GM21367 (cell line): ENCODE measurements at regions not wholly inside any gene's neighbourhood (a gene's known extent, or its start where the extent isn't known, plus 50 kb on each side); places are given as distances from the start of the nearest gene placed in this dataset.

Experiments used
- ATAC-seq: cut with Tn5 transposase; IDR thresholded peaks from one replicate; pipeline ENCODE4 v1.9.1; 2021; ENCODE audit not compliant: unreplicated experiment

GRCh38 chrX:11949291-11949690, 189.0 kb upstream of the FRMPD4 start:
- no peak for ATAC-seq

GRCh38 chrX:11952176-11952720, 186.0 kb upstream of the FRMPD4 start:
- no peak for ATAC-seq

- ATAC-seq: no peak
These were observed 184.7 kb upstream of the FRMPD4 start for GRCh38 chrX:11953615-11954014.

GRCh38 chrX:11954176-11954575, 184.1 kb upstream of the FRMPD4 start:
- ATAC-seq: no peak

- ATAC-seq: no peak
These were observed 178.2 kb upstream of the FRMPD4 start for GRCh38 chrX:11960031-11960430.

GRCh38 chrX:11965436-11965835, 172.8 kb upstream of the FRMPD4 start:
- no peak for ATAC-seq

GRCh38 chrX:11967986-11968869, 170.0 kb upstream of the FRMPD4 start:
- no peak for ATAC-seq

GRCh38 chrX:11968991-11969390, 169.3 kb upstream of the FRMPD4 start:
- ATAC-seq: no peak

- no peak for ATAC-seq
These were observed 167.5 kb upstream of the FRMPD4 start for GRCh38 chrX:11970578-11971359.

GRCh38 chrX:11976663-11977062, 161.6 kb upstream of the FRMPD4 start:
- ATAC-seq: no peak

- ATAC-seq: no peak
These were observed 146.0 kb upstream of the FRMPD4 start for GRCh38 chrX:11992271-11992670.

GRCh38 chrX:11995146-11995545, 143.1 kb upstream of the FRMPD4 start:
- ATAC-seq: no peak

GRCh38 chrX:11996810-11997209, 141.5 kb upstream of the FRMPD4 start:
- no peak for ATAC-seq

GRCh38 chrX:11998944-11999343, 139.3 kb upstream of the FRMPD4 start:
- no peak for ATAC-seq

GRCh38 chrX:12002876-12003275, 135.4 kb upstream of the FRMPD4 start:
- no peak for ATAC-seq

GRCh38 chrX:12007881-12008280, 130.4 kb upstream of the FRMPD4 start:
- ATAC-seq: no peak

GRCh38 chrX:12010436-12010835, 127.8 kb upstream of the FRMPD4 start:
- no peak for ATAC-seq

GRCh38 chrX:12011075-12011474, 127.2 kb upstream of the FRMPD4 start:
- no peak for ATAC-seq

- no peak for ATAC-seq
These were observed 125.1 kb upstream of the FRMPD4 start for GRCh38 chrX:12013211-12013618.

GRCh38 chrX:12021698-12022097, 116.6 kb upstream of the FRMPD4 start:
- ATAC-seq: no peak

GRCh38 chrX:12026481-12026880, 111.8 kb upstream of the FRMPD4 start:
- ATAC-seq: no peak

- no peak for ATAC-seq
These were observed 106.2 kb upstream of the FRMPD4 start for GRCh38 chrX:12032082-12032481.
